GM19395 (cell line): ENCODE measurements at regions not wholly inside any gene's neighbourhood (a gene's known extent, or its start where the extent isn't known, plus 50 kb on each side); places are given as distances from the start of the nearest gene placed in this dataset.

Source experiments
- ATAC-seq: cut with Tn5 transposase; IDR thresholded peaks from one replicate; pipeline ENCODE4 v1.9.1; 2021; ENCODE audit warnings: mild to moderate bottlenecking, moderate library complexity; ENCODE audit not compliant: unreplicated experiment

DNA sequence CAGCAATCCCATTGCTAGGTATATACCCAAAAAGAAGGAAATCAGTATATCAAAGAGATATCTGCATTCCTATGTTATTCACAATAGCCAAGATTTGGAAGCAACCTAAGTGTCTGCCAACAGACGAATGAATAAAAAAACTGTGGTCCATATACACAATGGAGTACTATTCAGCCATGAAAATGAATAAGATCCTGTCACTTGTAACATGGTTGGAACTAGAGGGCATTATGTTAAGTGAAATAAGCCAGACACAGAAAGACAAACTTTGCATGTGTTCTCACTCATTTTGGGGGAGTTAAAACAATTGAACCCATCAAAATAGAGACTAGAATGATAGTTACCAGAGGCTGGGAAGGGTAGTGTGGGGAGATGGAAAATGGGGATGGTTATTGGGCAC is 323.5 kb upstream of the NFE2L3 start:
- no peak for ATAC-seq

DNA sequence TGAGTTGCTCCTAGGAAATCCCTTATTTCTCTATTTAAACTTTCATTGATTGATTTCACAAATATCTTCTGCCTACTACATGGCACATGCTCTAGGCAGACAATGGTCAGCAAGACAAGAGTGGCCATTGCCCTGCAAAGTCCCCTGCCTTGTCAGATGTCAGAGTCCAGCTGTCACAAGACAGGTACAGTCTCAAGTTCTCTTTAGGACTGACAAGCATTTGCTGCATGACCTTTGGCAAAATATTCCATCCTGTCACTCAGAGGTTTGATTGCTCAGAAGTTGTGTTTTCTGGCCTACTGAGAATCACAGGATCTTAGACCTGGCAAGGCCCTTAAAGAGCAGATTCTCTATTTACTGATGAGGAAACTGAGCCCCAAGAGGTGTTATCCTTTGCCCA is 322.3 kb upstream of the NFE2L3 start:
- ATAC-seq: no peak

DNA sequence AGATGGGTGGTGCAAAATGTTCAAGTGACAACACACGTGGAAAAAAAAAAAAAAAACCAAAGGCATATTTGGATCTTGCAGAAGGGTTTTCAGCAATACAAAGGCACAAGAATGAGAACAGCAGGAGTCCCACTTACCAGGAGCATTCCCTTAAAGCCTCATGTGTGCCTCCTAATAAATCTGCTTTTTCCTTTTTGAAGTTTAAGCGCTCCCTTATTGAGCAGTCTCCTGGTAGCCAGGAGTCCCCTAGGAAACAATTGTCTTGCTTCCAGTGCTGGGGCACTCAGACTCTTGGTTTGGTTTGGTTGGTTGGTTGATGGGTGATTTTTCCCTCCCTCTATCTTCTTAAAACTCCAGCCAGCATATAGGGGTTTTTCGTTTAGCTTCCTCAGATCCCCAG is 321.8 kb upstream of the NFE2L3 start:
- no peak for ATAC-seq

DNA sequence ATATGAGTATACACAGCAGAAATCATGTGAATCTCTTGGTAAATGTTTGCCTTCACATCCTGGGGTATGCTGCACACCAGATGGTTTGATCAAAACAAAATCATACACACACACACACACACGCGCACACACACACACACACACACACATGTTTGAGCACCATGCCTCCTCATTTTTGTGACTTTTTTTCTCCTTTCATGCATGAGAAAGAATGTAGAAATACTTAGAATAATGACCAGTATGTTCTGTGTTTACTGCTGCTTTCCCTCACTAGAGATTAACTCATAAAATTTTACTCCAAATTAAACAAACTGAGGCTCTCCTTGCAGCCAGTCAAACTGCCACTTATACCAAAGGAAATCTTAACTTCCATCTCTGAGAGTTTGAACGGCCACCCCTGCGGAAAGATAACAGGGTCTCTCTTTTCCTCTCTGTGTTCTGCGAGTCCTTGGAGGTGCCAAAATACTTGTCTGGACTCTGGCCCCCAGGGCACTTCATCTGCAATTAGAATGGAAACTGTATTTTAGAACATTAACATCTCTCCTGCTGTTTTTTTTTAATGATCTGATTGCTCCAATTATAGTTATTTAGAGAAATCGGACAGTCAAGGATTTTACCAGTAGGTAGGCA is 320.8 kb upstream of the NFE2L3 start:
- no peak for ATAC-seq

DNA sequence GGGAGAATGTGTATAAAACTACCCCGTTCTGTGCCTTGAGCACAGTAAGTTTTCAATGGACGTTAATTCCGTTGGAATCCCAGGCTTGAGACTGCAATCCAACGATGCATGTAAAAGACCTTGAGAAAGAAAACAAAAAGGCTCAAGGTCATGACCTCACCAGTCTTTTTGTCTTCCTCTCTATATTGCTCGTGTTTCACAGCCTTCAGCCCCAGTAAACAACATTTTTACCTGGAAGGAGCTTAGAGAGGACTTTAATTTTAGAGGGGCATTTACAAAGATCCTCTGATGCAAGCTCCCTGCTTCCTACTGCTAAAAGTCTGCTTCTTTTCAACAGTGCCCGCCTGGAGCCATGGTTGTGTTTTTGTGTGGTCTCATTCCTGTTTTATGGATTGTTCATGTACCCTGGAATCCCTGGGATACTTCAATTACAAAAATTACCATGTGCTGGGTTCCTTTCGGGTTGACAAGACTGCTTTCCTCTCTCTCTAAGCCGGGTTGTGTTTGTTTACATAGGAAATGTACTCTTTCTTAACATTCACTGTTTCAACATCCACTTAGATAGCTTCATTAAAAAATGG is 320.1 kb upstream of the NFE2L3 start:
- ATAC-seq: no peak

DNA sequence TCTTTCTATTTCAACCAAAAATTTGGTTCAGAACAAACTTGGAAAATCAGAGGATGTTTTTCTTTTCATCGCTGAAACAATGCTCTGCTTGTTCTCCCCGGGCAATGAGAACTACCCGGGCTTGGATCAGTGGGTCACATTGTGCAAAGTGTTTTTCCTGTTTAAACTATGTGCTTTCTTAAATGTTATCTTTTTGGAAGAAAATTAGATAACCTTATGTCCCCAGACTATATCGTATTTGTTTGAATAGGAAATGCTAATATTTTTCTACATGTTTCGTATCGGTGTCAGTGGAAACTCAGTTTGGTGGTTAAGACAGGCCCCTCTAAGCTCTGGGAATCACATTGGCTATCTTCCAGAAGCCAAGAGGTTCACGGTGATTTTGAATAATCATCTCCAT is 319.5 kb upstream of the NFE2L3 start:
- ATAC-seq: no peak

DNA sequence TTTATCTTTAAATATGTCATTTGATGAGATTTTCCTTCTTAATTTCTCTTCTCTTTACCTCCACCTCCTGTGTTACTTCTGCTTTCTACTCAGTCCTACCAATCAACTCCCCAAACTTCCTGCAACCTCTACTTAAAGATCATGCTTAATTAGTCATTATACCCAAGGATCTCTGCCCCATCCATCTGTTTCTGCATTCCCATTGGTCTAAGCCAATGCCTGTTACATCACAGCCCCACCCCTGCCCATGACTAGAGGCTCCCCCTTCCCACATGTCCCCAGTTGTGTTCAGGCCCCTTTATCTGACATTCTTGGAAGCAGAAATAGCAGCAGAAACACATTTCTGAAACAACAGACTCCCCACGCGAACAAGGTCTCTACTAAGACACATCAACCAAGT is 319.1 kb upstream of the NFE2L3 start:
- no peak for ATAC-seq

DNA sequence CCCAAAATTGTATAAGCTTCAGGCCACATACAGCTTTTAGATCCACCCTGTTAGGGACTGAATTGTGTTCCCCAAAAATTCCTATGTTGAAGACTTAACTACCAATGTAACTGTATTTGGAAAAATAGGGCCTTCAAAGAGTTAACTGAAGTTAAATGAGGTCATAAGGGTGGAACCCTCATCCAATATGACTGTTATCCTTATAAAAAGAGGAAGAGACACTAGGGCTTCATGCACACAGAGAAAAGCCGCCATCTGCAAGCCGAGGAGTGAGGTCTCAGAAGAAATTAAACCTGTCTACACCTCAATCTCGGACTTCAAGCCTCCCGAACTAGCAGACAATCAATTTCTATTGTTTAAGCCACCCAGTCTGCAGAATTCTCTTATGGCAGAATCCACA is 317.9 kb upstream of the NFE2L3 start:
- no peak for ATAC-seq

DNA sequence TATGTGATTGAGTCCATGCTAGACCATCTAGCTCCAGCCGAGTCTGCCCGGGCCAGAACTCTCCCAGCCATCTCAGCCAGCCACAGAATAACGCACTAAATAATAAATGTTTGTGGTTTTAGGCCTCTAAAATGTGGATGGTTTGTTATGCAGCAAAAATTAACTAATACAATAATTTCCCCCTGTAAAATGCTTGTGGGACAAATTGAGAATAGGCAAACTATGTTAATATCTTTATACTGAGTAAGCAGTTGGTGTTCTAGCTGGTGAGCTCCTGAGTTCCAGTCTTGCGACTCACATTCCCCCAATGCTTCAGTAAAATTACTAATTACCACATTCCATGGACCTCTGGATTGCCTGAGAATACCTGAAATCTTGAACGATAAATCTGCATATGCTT is 316.8 kb upstream of the NFE2L3 start:
- ATAC-seq: no peak

DNA sequence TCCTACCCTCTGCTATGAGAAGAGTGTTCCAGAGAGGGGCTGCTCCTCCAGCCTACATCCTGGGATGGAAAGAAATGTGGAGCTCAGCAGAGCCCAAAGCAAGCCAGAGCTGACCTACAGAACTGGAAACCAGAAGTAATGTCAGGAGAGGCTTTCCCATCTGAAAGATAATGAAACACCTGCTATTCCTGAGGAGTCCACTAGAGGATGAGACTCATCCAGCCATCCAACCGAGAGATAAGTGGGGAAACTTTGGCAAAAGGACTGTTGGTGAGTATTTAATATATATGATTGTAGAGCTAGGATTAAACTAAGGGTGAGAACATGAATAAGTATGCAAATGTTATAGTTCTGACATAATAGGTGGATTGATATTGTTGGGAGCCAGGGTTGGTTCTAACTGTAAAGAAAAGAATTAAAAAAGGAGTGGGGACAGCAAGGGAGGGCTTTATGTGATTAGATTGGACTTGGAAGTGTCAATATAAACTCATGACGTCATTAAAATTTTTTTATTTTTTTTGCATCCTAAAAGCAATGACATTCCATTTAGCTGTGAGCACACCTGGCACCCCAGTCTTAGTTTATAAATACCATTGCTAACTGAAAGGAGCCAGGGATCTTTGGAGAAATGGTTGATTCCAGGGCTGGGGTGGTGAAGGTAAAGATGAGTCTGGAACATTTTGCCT is 312.8 kb upstream of the NFE2L3 start:
- ATAC-seq: no peak

DNA sequence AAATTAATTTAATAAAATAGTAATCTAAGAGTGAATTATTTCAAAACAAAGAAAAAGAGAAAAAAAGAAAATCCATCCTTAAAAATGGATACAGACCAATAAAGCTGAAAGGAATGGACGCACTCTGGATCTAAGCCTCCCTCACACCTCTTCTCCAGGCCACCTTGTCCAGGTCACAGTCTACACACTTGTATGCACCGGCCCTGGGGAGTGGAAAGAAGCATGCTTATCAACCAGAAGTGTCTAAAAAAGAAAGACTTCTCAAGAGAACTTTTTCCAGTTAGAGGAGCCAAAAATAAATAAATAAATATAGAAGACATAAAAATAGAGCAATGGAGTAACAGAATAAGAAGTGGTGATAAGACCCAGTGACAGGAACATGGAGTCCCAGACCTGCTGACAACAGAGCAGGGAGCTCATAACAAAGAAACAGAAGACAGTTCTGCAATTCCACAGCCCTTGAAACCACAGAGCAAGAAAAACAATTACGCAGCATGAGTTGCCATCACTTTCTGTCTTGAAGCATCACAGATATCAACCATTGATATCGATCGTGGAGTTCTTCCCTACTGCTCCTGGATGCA is 311.7 kb upstream of the NFE2L3 start:
- no peak for ATAC-seq

DNA sequence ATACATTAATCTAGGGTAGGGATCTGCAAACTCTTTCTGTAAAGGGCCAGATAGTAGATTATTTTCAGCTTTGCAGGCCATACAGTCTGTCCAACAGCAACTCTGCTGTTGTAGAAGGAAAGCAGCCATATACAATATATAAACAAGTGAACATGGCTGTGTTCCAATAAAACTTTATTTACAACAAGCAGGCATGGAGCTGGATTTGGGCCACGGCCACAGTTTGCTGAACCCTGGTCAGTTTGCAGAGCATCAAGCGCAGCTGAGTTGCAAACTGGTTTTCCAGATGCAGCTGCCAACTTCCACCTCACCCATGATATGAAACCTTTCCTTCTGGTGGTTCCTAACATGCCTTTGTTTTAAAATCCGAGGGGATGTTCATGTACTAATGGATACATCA is 310.4 kb upstream of the NFE2L3 start:
- ATAC-seq: no peak

DNA sequence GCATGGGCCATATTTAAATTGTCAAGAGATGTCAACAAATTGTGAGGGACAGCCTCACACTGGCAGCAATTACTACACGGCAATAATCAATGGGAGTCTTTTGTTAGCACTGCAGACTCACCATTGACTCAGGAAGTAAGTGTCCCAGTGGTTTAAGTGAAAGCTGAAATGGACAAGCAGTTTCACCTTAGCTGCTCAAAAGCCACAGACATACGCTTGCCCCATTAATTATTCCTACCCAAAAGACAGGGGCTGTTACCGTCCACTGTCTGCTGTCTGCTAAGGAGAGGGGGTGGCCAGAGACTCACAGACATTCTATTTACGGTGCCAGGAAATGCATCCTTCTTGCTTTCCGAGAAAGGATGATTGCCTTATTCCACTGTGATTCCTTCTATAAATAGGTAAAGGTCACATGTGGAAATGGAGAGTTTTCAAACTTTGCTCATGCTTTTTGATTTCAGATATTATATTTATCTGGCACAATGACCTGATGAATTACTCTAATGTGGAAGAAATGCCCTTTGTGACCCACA is 309.7 kb upstream of the NFE2L3 start:
- no peak for ATAC-seq

DNA sequence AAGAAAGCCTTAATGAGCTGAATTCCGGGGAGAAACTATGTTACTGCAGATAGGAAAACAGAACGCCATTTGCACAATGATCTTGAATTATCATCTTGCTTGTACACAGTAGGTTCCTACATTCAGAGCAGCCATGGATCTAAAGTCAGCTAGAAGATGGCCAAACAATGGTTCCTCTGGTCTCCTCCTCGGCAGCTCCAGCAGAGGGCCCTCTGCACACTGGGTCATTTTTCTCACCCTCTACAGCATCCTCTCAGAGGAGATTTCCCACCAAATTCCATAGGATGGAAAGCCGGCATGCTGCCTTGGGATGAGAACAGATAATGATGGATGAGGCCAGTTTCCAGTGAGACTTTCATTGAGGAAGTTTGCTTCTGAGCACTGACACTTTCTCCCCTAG is 308.5 kb upstream of the NFE2L3 start:
- ATAC-seq: no peak

DNA sequence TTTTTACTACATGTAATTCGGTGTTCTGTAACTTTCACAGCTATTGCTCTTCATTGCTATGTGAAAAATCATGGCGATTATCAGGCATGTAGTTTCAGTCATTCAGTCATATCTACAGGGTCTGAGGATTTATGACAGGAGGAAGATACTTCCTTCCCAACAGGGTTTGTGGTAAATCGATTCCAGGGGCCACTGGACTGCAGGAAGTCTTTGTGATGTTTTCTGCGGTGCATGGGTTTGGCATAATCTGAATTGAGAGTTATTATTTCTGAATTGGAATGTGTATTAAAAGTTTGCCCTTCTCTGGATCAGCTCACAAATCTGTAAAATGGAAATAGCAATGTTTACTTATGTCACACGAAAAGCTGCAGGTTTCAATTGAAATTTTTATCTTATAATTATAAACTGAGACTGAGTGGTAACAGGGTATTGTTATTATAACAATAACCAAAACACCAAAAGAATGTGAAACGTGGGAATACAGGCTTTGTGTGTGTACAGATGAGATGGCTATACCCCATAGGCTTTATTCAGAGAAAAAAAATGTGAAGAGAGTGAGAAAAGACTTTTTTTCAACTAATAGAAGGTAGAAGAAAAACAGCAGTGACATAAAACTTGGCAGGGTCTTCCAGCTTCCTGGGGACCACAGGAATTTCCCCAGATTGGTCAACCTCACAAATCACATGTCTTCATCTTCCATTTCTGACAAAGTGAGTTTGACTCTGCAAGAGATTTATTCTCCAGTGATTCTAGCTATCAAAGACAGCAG is 307.7 kb upstream of the NFE2L3 start:
- ATAC-seq: no peak

DNA sequence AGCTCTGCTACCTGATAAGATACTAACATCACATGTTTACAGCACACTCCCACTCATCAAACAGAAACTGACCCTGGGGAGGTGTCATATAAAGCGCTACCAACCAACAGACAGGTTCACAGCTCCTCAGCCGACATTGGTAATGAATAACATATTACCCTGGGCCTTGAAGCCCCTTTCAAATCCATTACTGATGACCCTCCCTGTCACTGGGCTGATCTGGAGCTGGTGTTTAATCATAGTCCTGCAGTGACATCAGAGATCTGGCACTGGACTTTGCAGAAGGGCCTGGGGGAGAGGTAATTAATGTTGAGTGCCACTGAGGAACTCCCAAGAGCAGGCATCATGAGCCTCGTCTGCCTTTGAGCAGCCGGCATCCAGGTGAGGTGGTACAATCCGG is 306.5 kb upstream of the NFE2L3 start:
- ATAC-seq: no peak

DNA sequence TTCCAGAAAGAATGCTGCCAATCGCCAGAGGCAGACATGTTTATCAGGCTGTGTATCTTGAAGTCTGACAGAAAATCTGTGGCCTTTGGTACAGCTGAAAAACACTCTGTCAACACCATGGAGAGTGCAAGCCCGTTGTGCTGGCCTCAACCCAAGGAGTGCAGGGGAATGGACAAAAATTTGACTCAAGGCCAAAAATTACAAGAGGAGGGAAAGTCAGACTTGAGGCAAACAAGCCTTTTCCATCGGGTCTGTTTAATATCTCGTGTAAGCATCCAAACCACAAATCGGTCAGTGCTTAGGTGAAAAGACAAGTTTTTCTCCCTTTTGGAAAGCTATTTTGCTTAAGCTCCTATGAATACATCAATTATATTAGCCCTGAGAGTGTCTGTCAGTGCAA is 305.3 kb upstream of the NFE2L3 start:
- no peak for ATAC-seq

DNA sequence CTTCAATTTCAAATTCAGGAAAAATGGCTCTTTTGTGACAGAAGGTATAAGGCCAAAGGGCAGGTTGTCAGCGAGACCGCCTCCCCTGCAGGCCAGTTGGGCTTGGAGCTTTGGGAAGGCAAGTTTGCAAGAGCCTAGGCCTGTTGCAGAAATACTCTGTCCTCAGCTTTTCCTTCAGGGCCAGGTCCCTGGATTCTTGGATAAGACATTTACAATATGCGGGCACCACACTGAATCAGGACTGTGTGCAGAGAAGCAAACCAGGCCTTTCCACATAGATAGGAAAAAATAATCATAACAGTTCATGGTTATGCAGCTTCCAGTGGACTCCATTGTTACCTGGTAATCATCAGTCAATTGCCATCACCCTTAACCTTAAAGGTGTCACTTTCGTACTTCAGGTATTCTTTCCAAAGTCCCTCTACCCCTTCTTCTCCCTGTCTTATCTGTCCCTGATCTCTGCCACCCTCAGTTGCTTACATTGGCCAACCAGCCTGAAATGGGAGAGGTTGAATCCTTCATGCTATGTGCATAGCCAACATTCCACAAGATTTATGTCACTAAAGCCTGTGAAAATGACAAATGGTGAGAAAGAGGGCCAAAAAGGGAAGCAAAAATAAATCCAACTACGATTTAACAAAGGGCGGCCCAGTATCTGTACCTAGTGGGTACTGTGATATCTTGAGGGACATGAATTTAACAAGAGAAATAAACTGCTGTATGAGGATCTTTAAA is 304.5 kb upstream of the NFE2L3 start:
- ATAC-seq: no peak

DNA sequence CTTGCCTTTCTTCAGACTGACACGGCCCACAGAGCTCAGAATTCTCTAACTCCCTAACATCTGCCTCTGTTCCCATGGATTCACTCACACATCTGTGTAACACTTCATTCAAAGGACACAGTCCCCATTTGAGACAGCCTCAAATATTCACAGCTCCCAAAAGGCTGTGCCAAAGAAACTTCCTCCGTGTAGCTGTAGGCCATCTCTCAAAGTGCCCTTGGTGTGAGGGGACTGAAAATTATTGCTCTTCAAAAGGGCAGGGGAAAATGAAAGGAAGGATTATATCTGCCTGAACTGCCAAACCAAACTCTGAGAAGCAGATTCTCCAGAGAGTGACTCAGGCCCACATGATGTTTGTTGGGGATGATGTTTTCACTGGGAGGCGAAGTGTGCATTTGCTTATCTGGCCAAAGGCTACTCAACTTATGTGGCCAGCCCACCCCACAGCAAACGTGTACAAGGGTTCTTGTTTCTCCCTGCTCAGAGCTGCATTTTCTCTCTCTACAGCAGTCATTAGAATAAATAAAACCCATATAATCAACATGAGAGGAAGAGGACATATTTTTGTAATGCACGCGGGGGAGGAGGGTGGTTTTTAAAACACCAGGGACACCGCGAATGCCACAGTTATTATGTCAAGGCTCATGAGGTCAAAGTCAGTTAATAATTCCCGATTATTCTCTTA is 302.4 kb upstream of the NFE2L3 start:
- ATAC-seq: no peak

DNA sequence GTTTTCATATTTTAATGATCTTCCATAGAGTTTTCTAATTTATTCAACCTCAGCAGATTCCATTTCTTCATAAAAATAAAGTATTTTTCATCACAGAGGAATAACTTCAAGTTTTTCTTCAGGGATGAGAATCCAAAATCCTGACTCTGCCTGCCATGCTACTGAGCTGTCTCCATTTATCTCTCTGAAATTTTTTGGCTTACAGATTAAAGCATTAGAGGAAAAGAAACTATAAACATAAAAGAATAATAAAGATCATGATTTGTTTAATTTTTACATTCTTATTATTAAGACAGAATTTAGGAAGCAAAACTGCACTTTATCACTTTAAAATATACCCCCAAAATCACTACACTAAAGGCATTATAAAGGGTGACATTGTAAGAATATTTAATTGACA is 301.8 kb upstream of the NFE2L3 start:
- ATAC-seq: no peak
